Daoy (cell line): ENCODE measurements at regions not wholly inside any gene's neighbourhood (a gene's known extent, or its start where the extent isn't known, plus 50 kb on each side); places are given as distances from the start of the nearest gene placed in this dataset.
"Not testable (repeated sequence)": the region's sequence is repeated elsewhere in the genome, so short reads cannot be mapped to it uniquely, and the experiment has no call there.

Experiments
- DNase-seq: peaks from one replicate; pipeline ENCODE4 v3.0.0-alpha.2; 2015; ENCODE audit warnings: low read depth

DNA sequence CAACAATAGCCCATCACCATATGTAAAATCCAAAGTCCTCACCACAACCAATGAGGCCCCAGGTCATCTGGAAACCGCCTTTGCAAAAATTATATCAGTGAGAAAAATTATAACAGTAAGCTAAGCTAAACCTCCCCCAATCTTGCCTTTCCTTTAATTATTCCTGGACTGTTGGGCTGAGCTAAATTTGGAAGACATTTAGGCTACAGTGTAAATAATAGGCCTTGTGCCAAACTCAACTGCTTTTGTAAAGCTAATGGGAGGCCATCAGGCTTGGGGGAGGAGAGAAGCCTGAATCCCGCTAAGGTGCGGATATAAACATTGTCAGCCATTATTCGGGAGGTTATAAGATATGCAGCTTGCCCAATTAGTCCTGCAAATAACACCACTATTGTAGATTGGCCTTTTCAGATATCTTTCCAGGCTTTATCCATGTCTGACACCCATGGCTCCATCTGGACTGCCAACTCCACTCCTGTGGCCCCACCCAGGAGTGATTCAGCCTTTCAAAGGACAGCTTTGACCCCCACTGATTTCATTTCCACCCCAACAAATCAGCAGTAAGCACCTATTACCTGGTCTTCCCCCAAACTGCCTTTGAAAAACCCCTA lies 53.0 kb upstream of the CA12 start:
- DNase-seq, result no peak

DNA sequence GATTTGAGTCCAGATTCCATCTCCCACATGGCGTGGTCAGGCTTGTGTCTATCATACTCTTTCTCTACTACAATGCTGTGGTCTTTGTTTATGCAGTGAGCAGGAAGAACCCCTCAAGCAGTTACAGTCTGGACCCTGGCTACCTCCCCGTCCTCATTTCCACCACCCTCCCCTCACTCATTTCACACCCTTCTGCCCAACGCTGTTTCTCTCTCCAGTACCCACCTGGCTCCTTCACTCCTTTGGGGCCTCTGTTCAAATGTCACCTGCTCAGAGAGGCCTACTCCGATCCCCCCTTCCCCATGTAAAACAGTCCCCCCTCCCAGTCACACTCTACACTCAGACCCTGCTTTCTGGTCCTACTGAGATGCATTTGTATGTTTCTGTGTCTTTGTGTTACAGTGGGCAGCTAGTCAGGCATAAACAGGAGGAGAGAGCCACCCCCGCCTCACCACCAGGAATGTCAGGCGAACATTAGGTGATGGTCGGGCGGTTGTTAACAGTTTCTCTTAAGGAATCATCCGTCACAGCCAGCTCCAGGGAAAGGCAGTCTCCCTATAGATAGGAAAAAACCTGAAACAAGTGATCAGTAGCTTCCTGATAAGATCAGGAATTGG lies 53.7 kb upstream of the CA12 start:
- no peak for DNase-seq

DNA sequence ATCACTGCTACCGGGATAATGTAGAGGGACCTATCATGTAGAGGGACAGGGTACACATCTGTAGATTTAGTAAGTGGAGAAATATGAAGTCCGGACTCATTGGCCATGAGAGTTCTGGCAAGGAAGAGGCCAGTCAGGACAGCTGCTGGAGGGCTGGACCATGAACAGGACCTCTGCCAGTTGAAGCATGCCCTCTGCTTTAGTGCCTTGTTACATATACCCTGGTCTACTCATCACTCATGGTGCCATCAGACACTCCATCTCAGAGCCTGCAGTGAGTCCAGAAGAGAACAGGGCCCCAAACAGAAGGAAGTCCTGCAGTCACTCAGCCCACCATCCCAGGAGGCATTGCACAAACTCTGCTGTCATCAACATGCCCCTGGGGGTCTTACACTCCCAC lies 54.7 kb upstream of the CA12 start:
- no peak for DNase-seq

DNA sequence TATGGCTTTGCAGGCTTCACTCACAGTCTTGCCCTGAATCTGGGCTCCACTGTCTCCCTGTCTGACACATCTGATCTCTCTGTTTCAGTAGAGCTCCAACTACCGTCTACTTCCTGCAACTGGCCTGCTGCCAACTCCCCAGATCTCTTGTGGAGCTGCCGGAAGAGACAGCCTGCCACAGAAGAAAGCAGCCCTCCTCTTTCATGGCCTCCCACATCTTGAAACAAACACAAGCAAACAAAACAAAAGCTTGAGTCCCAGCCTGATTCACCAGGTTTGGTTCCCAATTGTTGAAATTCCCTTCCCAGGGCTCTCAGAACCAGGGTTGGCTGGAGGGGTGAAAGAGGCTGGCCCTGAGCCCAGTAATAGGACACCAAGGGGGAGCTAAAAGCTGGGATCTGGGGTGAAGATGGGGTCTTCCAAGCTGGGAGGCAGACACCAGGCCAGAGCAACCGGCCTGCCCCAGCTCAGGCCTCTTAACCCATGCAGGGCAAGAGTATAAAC lies 55.3 kb upstream of the CA12 start:
- peak; percentile 81 for DNase-seq

DNA sequence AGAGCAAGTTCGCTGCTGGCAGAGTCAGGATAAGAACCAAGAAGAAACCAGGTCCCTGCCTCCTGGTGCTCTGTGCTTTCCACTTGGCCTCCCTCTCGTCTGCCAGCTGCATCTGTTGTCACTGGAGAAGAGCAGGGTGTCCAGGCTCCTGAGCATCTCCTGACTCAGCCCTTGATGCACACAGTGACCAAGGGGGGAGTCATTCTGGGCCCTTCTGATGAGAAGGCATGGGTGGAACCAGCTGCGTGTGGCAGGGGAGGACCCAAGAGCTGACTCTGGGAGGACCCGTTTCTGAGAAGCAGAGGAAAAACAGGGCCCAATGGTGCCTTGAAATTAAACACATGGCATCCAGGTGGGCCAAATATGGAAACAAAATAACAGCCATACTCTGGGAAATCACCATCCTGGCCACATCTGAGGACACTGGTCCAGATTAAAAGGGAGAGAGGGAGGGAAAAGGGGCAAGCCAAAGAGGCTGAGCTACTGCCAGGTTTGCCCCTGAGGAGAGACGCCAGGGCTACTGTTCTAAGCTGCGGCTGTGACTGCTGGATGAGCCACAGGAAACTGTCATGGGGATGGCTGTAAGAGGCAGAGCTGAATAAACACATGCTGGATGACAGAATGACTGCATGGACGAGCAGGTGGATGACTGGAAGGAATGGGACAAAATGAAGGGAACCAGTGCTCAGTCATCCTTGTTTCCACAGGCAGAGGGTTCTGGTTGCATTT lies 58.1 kb upstream of the CA12 start:
- peak; percentile 61 for DNase-seq

DNA sequence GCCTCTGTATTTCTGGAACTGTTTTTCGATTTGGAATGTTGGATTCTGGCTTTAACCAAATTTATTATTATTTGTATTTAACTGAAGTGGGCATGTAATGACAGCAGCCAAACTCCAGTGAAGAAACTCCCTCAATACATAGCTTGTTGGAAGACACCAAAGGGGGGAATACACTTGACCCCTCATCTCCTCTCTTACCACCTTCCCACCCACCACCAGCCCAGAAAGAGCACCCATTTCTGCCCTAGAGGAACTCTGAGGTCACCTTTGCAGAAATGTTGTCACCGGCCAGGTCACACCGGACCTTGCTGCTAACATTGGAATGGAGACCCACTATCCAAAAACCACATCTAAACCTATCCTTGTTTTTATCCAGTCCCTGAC lies 58.6 kb upstream of the CA12 start:
- no peak for DNase-seq

DNA sequence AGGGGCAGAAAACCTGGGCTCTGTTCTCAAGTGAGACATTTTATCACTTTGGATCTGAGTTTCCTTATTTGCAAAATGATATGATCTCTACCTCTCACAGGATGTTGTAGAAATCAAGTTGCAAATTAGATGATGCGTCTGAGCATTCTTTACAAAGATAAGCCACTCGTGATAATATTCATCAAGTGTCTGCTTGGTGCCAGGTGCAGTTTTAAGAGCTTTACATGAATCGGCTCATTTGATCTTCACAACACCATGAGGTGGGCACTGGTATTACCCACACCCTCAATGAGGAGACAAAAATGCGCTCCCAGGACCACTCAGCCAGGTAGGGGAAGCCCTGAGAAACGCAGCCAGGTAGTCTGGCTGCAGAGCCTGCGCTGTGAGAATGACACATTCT lies 59.1 kb upstream of the CA12 start:
- no peak for DNase-seq

DNA sequence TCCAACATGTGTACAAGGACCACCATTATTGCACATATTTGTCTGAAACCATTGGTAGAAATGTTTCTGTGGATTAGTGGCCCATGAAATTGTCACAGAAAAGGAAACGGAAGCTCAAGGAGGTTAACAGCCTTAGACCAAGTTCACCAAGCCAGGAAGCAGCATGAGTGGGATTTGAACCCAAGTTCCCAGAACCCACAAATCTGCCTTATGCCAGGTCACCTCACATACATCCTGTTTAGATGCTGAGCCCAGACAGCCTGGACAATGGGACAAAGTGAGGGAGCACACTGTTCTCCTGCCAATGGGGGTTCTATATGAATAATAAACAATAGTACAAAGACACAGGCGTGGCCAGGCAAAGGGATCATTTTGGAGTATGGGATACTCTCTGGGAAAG lies 59.6 kb upstream of the CA12 start:
- DNase-seq, result no peak

DNA sequence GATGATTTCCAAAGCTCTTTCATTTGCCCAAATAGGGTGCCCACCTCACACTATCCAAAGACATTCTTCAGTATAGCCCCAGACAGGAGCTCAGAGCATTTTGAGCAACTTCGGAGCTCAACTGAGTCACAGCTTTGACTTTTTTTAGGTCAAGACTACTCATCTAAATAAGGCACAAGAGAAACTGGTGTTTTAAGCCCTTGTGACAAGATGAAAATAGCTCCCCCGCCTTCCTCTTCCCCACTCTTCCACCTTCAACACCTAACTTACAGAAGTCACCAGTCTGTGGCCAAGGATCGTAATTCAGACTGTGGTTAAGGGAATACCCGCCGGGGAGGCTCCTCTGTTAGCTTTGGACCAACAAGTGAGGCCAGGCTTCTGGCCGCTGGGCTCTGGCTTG lies 60.4 kb upstream of the CA12 start:
- no peak for DNase-seq

DNA sequence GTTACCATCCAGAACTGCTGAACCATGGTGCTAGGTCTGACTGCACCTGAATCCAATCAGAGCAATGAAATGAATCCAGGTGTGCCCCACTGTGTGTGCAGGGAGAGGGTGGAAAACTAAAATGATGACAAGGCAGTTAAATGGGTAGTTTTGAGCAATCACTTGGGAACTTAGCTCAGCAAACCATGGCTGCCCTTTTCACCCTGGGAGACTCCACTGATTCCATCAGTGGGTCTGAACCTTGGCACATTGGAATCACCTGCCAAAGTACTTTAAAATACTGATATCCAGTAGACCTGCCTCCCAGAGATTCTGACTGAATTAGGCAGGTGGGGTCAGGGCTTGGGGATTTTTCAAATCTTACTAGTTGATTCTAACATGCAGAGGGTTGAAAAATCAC lies 59.8 kb upstream of the USP3 start:
- no peak for DNase-seq

DNA sequence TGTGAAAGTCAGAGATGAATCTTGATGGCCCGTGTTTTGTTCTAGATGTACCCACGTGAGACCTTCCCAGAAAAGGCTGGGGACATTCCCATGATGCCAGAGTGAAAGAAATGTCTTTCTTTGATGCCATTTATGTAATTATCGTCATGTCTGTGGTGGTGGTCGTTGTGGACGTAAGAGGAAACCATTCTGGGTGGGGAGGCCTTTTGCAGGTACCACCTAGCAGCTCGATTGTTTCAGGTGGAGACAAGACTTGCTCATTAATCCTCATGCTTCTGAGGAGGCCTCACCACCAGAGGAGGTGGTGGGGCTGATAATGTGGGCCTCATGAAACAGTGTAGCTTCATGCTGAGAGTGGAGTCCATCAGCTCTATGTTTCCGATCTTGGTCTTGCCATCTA lies 58.1 kb upstream of the USP3 start:
- no peak for DNase-seq

DNA sequence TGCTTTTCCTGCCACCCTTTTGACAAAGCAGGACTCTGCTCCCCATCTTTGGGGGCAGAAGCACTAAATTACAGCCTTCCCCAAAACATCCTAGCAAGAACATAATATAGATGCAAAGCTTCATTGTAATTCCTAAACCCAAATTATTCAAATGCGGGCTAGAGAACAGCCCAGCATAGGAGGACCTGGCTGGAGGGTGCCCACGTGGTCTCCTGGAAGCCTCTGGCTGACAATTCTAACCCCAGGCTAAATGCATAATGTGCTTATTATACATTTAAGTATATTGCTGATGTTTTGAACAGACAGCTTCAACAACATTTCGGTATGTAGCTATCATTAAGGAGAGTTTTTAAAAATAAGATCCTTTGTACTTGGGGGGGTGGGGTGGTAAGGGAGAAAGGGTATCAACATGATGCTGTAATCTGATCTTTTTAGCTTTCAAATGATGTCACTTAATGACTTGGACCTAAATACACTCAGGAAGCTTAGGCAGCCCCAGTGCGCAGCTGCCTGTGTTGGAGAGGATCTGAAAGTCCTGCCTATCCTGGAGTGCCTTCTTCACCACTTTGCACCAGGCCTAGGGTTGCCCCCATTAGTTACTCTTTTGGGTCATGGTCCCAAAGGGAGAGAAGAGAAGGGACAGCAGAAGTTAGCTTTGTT lies 57.2 kb upstream of the USP3 start:
- no peak for DNase-seq

DNA sequence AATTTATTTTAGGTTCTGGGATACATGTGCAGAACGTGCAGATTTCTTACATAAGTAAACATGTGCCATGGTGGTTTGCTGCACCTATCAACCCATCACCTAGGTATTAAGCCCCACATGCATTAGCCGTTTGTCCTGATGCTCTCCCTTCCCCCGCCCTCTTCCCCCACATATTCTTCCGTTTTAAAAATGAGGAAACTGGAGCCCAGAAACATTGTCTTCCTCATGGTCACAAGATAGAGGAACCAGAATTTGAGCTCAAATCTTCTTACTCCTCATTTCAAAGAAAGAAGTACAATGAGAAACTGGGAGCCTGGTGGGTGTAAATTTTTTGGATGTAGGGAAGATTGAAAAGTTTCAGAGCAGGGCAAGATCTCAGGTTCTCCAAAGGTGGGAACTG lies 56.1 kb upstream of the USP3 start:
- DNase-seq, result no peak

DNA sequence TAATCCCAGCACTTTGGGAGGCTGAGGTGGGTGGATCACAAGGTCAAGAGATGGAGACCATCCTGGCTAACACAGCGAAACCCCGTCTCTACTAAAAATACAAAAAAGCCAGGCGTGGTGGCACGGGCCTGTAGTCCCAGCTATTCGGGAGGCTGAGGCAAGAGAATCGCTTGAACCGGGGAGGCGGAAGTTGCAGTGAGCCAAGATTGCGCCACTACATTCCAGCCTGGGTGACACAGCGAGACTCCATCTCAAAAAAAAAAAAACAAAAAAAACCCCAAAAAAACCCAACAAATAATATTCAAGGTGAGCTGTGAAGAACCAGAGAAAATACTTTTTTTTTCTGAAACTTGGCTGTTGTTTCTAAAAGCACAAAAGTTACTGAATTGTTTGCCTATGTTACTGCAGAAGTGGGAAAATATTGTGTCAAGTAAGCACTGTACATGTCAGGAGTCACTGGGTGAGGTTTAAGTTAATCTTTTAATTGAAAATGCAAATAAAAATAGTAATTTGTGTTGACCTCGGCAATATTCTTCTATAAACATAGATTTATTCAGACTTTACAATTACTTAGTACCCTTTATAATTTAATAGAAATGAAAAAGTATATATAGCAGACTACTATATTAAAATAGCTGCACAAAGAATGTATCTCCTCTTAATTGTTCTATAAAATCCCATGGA lies 55.4 kb upstream of the USP3 start:
- DNase-seq, result not testable (repeated sequence)

DNA sequence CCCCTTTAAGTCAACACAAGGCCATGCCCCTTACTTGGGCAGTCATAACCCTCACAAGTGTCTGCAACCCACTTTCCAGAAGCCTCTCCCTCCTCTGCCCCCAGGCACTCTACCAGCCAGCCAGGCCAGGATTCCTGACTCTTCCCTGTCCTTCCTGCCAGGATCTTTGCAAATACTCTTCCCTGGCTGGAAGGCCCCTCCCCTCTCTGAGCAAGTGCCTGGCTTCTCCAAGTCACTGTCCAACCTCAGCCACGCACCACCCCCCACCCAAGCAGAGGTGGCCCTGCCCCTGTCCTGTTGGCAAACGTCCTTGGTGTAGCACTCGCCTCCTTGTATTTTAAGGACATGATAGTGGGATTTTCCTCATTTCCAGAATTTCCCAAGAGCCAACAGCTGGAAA lies 54.7 kb upstream of the USP3 start:
- DNase-seq, result no peak

DNA sequence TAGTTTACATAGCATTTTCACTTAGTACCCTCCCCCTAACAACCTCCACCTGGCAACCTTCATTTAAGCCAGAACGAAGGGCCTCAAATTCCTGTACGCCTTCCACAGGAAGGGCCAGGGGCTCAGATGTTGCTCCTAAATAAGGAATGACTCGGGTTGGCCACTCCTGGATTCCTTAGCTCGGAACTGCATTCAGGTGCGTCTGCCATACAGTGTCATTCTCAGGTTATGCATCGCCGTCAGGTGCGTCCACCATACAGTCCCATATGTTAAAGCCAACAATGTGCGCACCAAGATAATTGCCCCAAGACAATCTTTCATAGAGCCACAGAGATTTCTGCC lies 53.5 kb upstream of the USP3 start:
- DNase-seq, result no peak

DNA sequence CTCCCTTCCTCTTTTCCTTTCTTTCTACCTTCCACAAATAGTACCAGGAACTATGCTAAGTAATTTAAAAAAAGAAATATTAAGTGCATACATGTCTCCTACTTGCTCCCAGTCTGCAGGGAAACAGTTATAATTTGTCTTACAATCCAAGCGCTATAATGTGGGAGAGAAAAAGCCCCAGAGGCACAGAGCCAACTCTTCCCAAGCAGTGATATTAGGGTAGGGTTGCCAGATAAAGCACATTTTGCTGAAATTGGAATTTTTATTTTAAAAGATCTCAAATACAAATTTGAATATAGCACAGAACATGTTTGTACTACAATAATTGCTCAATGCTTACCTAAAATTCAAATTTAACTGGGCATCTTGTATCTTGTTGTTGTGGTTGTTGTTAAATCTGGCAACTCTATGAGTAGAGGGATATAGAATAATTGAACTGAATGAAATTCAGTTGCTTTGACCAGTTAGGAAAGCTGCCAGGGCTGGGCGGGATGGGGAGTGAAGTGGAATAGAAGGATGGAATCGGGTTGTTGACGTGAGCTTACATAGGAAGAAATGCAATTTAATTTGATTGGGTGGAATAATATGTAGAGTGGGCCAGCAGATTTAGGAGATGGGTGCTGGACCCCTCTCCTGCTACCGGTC lies 52.6 kb upstream of the USP3 start:
- no peak for DNase-seq

DNA sequence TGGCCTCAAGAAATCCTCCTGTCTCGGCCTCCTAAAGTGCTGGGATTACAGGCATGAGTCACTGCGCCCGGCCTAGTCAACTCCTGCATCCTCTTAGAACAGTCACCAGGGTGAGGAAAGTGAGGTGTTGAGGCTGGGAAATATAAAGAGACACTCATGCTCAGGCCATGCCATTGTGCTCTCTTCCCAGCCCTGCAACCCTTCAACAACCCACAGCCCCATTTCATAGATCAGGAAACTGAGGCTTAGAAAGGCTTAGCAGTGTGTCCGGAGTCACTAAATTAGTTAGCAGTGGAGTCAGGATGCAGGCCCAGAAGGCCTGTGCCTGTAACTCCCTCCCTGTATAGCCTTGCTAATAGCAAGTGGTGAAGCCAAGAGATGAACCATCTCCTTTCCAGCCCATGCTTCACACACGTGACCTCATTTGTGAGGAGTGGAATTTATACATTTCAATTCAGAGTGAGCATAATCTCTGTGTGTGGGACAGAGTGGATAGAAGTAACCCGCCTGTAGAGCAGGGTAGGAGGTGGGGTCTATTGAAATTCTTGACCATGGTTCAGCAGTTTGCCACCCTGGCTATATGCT lies 51.7 kb upstream of the USP3 start:
- no peak for DNase-seq

DNA sequence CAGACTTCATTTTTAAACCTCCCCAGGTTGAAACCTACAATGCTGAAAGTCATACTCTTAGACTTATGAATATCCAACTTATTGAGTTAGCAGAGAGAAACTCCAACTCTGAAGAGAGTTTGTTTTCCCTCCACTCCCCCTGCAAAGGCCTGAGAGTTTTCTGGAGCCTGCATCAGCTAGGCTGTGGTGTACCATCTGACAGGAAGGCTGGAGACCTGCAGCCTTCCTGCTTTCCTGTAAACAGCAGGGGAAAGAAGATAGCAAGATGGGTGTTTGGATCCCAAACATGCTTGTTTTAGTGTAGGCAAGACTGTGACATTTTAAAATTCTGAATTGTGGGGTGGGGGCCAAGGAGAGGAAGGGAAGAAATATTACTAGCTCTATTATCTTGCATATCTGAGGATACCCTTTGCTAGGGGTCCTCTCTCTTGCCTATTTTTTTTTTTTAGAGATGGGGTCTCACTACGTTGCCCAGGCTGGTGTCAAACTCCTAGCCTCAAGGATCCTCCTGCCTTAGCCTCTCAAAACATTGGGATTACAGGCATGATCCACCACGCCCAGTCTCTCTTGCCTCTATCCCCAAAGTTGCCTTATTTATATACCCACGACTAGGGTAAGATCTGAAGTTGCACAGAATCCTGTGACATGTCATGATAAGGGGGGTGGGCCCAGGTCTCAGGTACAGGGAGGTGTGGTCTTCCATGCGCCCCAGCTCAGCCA lies 51.0 kb upstream of the USP3 start:
- DNase-seq, result no peak

DNA sequence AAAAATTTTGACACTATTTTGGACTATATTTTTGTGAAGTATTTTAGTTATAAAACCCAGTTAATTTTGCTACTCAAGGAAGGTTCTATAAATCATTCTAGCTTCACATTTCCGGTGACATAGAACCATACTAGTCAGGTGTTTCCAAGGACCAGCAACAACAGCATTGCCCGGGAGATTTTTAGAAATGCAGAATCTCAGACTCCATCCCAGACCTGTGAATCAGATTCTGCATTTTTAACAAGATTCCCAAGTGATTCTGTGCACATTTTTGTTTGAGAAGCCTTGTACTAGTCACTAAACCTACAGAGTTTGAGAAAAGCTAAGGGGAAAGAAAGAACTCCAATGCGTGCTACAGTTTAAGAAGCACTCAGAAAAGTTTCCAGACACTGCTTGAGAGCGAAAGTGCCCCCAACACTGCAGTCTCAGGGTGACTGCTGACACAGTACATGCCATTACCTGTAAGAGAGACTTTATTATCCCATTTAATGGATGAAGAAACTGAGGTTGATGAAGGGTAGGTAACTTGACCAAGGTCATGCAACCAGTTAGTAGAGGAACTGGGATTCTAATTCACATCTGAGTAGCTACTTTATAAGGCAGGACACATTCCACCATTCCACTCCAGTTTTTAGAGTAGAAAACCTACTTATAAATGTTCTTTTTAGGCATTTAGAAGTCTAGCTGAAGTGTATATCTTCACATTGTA lies 49.7 kb upstream of the USP3 start:
- DNase-seq, result no peak
